H1 (cell line): ENCODE measurements at regions not wholly inside any gene's neighbourhood (a gene's known extent, or its start where the extent isn't known, plus 50 kb on each side); places are given as distances from the start of the nearest gene placed in this dataset.

ENCODE experiments used
- CTCF ChIA-PET: fragments of 300-600 bp; sonication (Branson Sonifier 250); formaldehyde crosslinking; loops from one replicate; lab custom pipeline; 2021; ENCODE audit not compliant: partially characterized antibody; lab: Charles Lee
- POLR2A ChIA-PET: fragments of 300-600 bp; sonication (Branson Sonifier 250); formaldehyde crosslinking; loops from one replicate; lab custom pipeline; 2021; ENCODE audit warnings: inconsistent platforms; ENCODE audit not compliant: partially characterized antibody; lab: Charles Lee
- DNase-seq, 2 experiments: peaks; one replicate each; pipeline versions ENCODE4 v3.0.0 to v3.0.0-alpha.2; 2010 to 2022; ENCODE audit warnings: low spot score in 2 of 2, low read depth in 1 of 2, mixed read lengths in 1 of 2
- FAIRE-seq: peaks from 2 replicates; lab custom pipeline; 2011; peaks lifted over from hg19 to GRCh38; lab: Jason Lieb, UNC
- H2AFZ ChIP-seq: 2 replicates; pipeline ENCODE4 v1.8.1; 2012; ENCODE audit warnings: low read length, inconsistent platforms
- H2AK5ac ChIP-seq: 2 replicates; pipeline ENCODE4 v1.6.1; 2013; ENCODE audit warnings: low read depth, low read length
- H2BK120ac ChIP-seq: replicated peaks from 2 replicates; pipeline ENCODE3; 2013; ENCODE audit warnings: low read depth, low read length, inconsistent platforms
- H2BK12ac ChIP-seq: 2 replicates; pipeline ENCODE4 v1.6.1; 2013; ENCODE audit warnings: low read depth, low read length
- H2BK15ac ChIP-seq: 2 replicates; pipeline ENCODE4 v1.6.1; 2013; ENCODE audit warnings: low read length
- H2BK20ac ChIP-seq: 2 replicates; pipeline ENCODE4 v1.6.1; 2013; ENCODE audit warnings: low read length
- H2BK5ac ChIP-seq: 2 replicates; pipeline ENCODE4 v1.6.1; 2013; ENCODE audit warnings: low read depth, low read length
- H3K14ac ChIP-seq: 2 replicates; pipeline ENCODE4 v1.6.1; 2013; ENCODE audit warnings: inconsistent platforms; ENCODE audit not compliant: insufficient read length
- H3K18ac ChIP-seq: 2 replicates; pipeline ENCODE4 v1.6.1; 2013; ENCODE audit warnings: low read length; ENCODE audit errors: extremely low read depth
- H3K23ac ChIP-seq: 2 replicates; pipeline ENCODE4 v1.6.1; 2013; ENCODE audit warnings: inconsistent platforms; ENCODE audit not compliant: insufficient read length
- H3K23me2 ChIP-seq: 2 replicates; pipeline ENCODE4 v1.6.1; 2013; ENCODE audit warnings: low read depth, low read length
- H3K27ac ChIP-seq: 2 replicates; pipeline ENCODE4 v1.6.1; 2011; ENCODE audit warnings: low read depth, low read length, inconsistent platforms
- H3K27me3 ChIP-seq, 4 experiments: replicated peaks in 1 of 4; 1 replicate in 1 of 4; 2 replicates in 3 of 4; pipeline versions ENCODE4 v1.6.1 to v1.8.1; 2011 to 2013; ENCODE audit warnings: low read length in 3 of 4, mild to moderate bottlenecking in 3 of 4, inconsistent platforms in 2 of 4, mixed read lengths in 2 of 4, moderate library complexity in 1 of 4; ENCODE audit not compliant: control insufficient read depth in 3 of 4, insufficient read depth in 3 of 4; ENCODE audit errors: extremely low read depth in 1 of 4
- H3K36me3 ChIP-seq, 4 experiments: 2 replicates each; pipeline versions ENCODE4 v1.6.1 to v1.8.1; 2011 to 2013; ENCODE audit warnings: mild to moderate bottlenecking in 4 of 4, low read length in 3 of 4, moderate library complexity in 2 of 4, control low read depth in 1 of 4, inconsistent platforms in 1 of 4; ENCODE audit not compliant: insufficient read depth in 4 of 4, control insufficient read depth in 2 of 4
- H3K4ac ChIP-seq: replicated peaks from 2 replicates; pipeline ENCODE3; 2013; ENCODE audit warnings: low read length, low read depth, mixed read lengths, inconsistent platforms; ENCODE audit not compliant: insufficient read length
- H3K4me1 ChIP-seq, 4 experiments: replicated peaks in 1 of 4; 1 replicate in 1 of 4; 2 replicates in 3 of 4; pipeline versions ENCODE4 v1.6.1 to v1.8.1; 2011 to 2013; ENCODE audit warnings: low read length in 3 of 4, inconsistent platforms in 2 of 4, mixed read lengths in 1 of 4; ENCODE audit not compliant: insufficient read depth in 4 of 4, control insufficient read depth in 3 of 4
- H3K4me2 ChIP-seq, 2 experiments: 2 replicates each; pipeline versions ENCODE4 v1.6.1 to v1.8.1; 2011 to 2013; ENCODE audit warnings: low read depth in 2 of 2, low read length in 2 of 2, control low read depth in 1 of 2, inconsistent platforms in 1 of 2, mild to moderate bottlenecking in 1 of 2; ENCODE audit not compliant: insufficient read depth in 1 of 2
- H3K4me3 ChIP-seq, 4 experiments: fragments of 200-600, 300-600 bp in 1 of 4; sonication (generic), shearing (Covaris generic), sonication (Bioruptor Twin) in 1 of 4; 2 replicates each; pipeline versions ENCODE4 v1.5.1 to v1.8.1; 2011 to 2016; ENCODE audit warnings: low read length in 4 of 4, low read depth in 3 of 4, control low read depth in 2 of 4, inconsistent platforms in 2 of 4, mild to moderate bottlenecking in 2 of 4, mixed read lengths in 1 of 4, moderate library complexity in 1 of 4; ENCODE audit not compliant: insufficient read depth in 2 of 4; ENCODE audit errors: extremely low read depth in 1 of 4
- H3K56ac ChIP-seq: replicated peaks from 2 replicates; pipeline ENCODE3; 2013; ENCODE audit warnings: low read depth, mild to moderate bottlenecking, mixed read lengths, low read length, inconsistent platforms; ENCODE audit not compliant: insufficient read length
- H3K79me1 ChIP-seq: 2 replicates; pipeline ENCODE4 v1.6.1; 2013; ENCODE audit warnings: low read depth, low read length, control low read depth
- H3K79me2 ChIP-seq, 2 experiments: 2 replicates each; pipeline versions ENCODE4 v1.6.1 to v1.8.1; 2012 to 2013; ENCODE audit warnings: low read length in 2 of 2, mild to moderate bottlenecking in 2 of 2, inconsistent platforms in 1 of 2; ENCODE audit not compliant: insufficient read depth in 2 of 2, control insufficient read depth in 1 of 2
- H3K9ac ChIP-seq, 4 experiments: replicated peaks in 1 of 4; 1 replicate in 1 of 4; 2 replicates in 3 of 4; pipeline versions ENCODE4 v1.6.1 to v1.8.1; 2011 to 2013; ENCODE audit warnings: low read depth in 3 of 4, low read length in 3 of 4, control low read depth in 2 of 4, mild to moderate bottlenecking in 2 of 4, moderate library complexity in 2 of 4, inconsistent platforms in 1 of 4; ENCODE audit errors: extremely low read depth in 1 of 4
- H3K9me3 ChIP-seq, 2 experiments: 2 replicates each; pipeline versions ENCODE4 v1.6.1 to v1.8.1; 2012 to 2013; ENCODE audit warnings: mild to moderate bottlenecking in 2 of 2, moderate library complexity in 2 of 2, control low read depth in 1 of 2, inconsistent platforms in 1 of 2, low read depth in 1 of 2, low read length in 1 of 2, mixed read lengths in 1 of 2; ENCODE audit not compliant: insufficient read depth in 2 of 2
- H4K20me1 ChIP-seq, 2 experiments: replicated peaks in 1 of 2; 2 replicates each; pipeline versions ENCODE3 to v1.8.1; 2011 to 2013; ENCODE audit warnings: inconsistent platforms in 2 of 2, low read length in 2 of 2, mild to moderate bottlenecking in 1 of 2; ENCODE audit not compliant: insufficient read depth in 2 of 2, control insufficient read depth in 1 of 2
- H4K5ac ChIP-seq: 2 replicates; pipeline ENCODE4 v1.6.1; 2013; ENCODE audit warnings: low read length, low read depth, mixed read lengths, inconsistent platforms; ENCODE audit not compliant: insufficient read length
- H4K8ac ChIP-seq: 2 replicates; pipeline ENCODE4 v1.8.0; 2013; ENCODE audit warnings: mild to moderate bottlenecking, moderate library complexity, low read length, inconsistent platforms; ENCODE audit not compliant: insufficient read depth; ENCODE audit errors: extremely low read depth
- H4K91ac ChIP-seq: replicated peaks from 2 replicates; pipeline ENCODE3; 2013; ENCODE audit warnings: low read length, mixed read lengths, inconsistent platforms; ENCODE audit not compliant: insufficient read length
- CBX8 ChIP-seq: fragments of 300-800, 300-1000 bp; sonication (generic); IDR thresholded peaks from 2 replicates; pipeline ENCODE4 v1.7.1; 2016; ENCODE audit warnings: low read depth, low read length, borderline replicate concordance
- EGR1 ChIP-seq: IDR thresholded peaks from 2 replicates; pipeline ENCODE4 v1.6.1; 2011; ENCODE audit warnings: low read depth, low read length, borderline replicate concordance
- FOSL1 ChIP-seq: IDR thresholded peaks from 2 replicates; pipeline ENCODE4 v1.6.1; 2011; ENCODE audit warnings: mild to moderate bottlenecking, low read depth, low read length, moderate library complexity; ENCODE audit not compliant: insufficient read depth
- KDM1A ChIP-seq: fragments of 200-600, 300-600 bp; sonication (generic); IDR thresholded peaks from 2 replicates; pipeline ENCODE4 v1.7.1; 2016; ENCODE audit warnings: mild to moderate bottlenecking, low read length, borderline replicate concordance
- MAFK ChIP-seq: IDR thresholded peaks from 2 replicates; pipeline ENCODE4 v1.6.1; 2012; ENCODE audit warnings: low read depth, mild to moderate bottlenecking, improper control_type of control experiment, low read length
- POU5F1 ChIP-seq: IDR thresholded peaks from 2 replicates; pipeline ENCODE4 v1.6.1; 2011; ENCODE audit warnings: low read depth, mild to moderate bottlenecking, low read length, moderate library complexity
- RNF2 ChIP-seq: fragments of 200-900, 300-1000 bp; sonication (generic); IDR thresholded peaks from 2 replicates; pipeline ENCODE4 v1.7.1; 2016; ENCODE audit warnings: borderline replicate concordance, low read depth, mild to moderate bottlenecking, antibody characterized with exemption, low read length; ENCODE audit not compliant: poor library complexity, severe bottlenecking; ENCODE audit errors: missing control alignments
- TAF7 ChIP-seq: optimal IDR thresholded peaks from 2 replicates; pipeline ENCODE3; 2011; ENCODE audit warnings: low read depth, mild to moderate bottlenecking, inconsistent platforms, low read length, moderate library complexity, borderline replicate concordance
- TBP ChIP-seq: IDR thresholded peaks from 2 replicates; pipeline ENCODE4 v1.6.1; 2011; ENCODE audit warnings: low read depth, low read length, improper control_type of control experiment
- TCF12 ChIP-seq: IDR thresholded peaks from 2 replicates; pipeline ENCODE4 v1.6.1; 2011; ENCODE audit warnings: low read depth, mild to moderate bottlenecking, low read length
- YY1 ChIP-seq: IDR thresholded peaks from 2 replicates; pipeline ENCODE4 v1.6.1; 2011; ENCODE audit warnings: low read depth, mild to moderate bottlenecking, low read length
- WGBS, 2 experiments: shearing (Covaris generic) in 1 of 2; methylation state at CpG; one replicate each; pipeline versions ENCODE4 v1.1.6 to v1.1.7; 2013 to 2015; ENCODE audit warnings: low lambda C conversion rate in 2 of 2, mixed read lengths in 2 of 2, inconsistent platforms in 1 of 2, low coverage in 1 of 2, missing lambda C conversion rate in 1 of 2; ENCODE audit not compliant: insufficient replicate concordance in 2 of 2, insufficient coverage in 1 of 2, insufficient read length in 1 of 2; ENCODE audit errors: extremely low coverage in 1 of 2, missing lambda C conversion rate in 1 of 2; 5-methylcytosine and 5-hydroxymethylcytosine counted together
- TF ChIP-seq, protein P1 (sequence below), 3 experiments: IDR thresholded peaks; 1 replicate in 2 of 3; 2 replicates in 1 of 3; pipeline versions ENCODE4 v1.5.1 to v1.6.1; 2011; ENCODE audit warnings: low read length in 3 of 3, mild to moderate bottlenecking in 3 of 3, inconsistent platforms in 2 of 3, low read depth in 1 of 3, moderate library complexity in 1 of 3; ENCODE audit not compliant: insufficient read depth in 1 of 3; ENCODE audit errors: control extremely low read depth in 1 of 3

DNA sequence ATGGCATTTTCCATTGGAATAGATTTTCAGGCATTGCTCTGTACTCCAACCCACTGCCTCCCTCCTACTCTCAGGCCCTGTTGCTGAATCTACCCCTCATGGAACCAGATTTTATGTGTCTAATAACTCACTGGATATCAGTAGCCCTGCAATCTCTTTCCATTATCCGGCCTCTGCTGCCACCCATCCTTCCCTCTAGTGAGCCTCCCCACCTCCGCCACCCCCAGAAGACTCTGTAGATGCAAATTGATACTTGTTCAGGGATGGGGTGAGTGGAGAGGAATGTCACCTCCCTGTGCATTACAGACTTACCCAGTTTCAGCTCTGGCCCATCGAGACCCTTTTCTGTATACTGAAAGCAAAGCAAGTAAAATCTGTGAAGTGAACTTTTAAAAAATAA lies 52.3 kb upstream of the PHYHIPL start:
- POLR2A ChIA-PET, result no interaction called here
- H3K18ac ChIP-seq, result no peak overlapping the region
- 88% methylated on average over 3 of the region's 3 CpGs; no CpG with 5 or more reads in 1 of the 2 experiments for WGBS, 2 experiments
- no peaks in the 10 kb centered on the region for H3K4me1 ChIP-seq
- H2BK12ac ChIP-seq, result no peak overlapping the region
- CTCF ChIA-PET, result interaction anchor here (0.5 to 0.9 kb wide), 2 partner anchors 454 to 596 kb away, joined by 3 read pairs; no protein-coding TSS in a partner anchor
- no peak overlapping the region for H2BK15ac ChIP-seq
- H4K20me1 ChIP-seq, result no peaks in the 10 kb centered on the region
- no peaks in the 10 kb centered on the region for H3K9me3 ChIP-seq
- H3K27me3 ChIP-seq, result peaks cover 0 to 1% (median 0%) of the 10 kb centered on the region in 4 experiments; a peak in 1 of 7 replicates
- no peak overlapping the region for H3K9ac ChIP-seq
- H2AFZ ChIP-seq, result no peak overlapping the region
- no peak overlapping the region for H3K4ac ChIP-seq
- H3K56ac ChIP-seq, result no peak overlapping the region
- no peaks in the 10 kb centered on the region for H3K79me1 ChIP-seq
- H3K79me2 ChIP-seq, result no peaks in the 10 kb centered on the region
- no peak overlapping the region for H3K27ac ChIP-seq
- H4K5ac ChIP-seq, result no peak overlapping the region
- FAIRE-seq, result no peak
- H3K23ac ChIP-seq, result no peak overlapping the region
- no peak overlapping the region for H2AK5ac ChIP-seq
- H3K4me2 ChIP-seq, result no peak overlapping the region
- H3K14ac ChIP-seq, result no peak overlapping the region
- DNase-seq, result no peak
- H4K8ac ChIP-seq, result no peak overlapping the region
- H4K91ac ChIP-seq, result no peak overlapping the region
- no peaks in the 10 kb centered on the region for H3K36me3 ChIP-seq
- H2BK5ac ChIP-seq, result no peak overlapping the region
- H3K23me2 ChIP-seq, result no peaks in the 10 kb centered on the region
- H3K4me3 ChIP-seq, result no peak overlapping the region
- H2BK20ac ChIP-seq, result no peak overlapping the region
- H2BK120ac ChIP-seq, result no peak overlapping the region
- TF ChIP-seq, protein P1, sequence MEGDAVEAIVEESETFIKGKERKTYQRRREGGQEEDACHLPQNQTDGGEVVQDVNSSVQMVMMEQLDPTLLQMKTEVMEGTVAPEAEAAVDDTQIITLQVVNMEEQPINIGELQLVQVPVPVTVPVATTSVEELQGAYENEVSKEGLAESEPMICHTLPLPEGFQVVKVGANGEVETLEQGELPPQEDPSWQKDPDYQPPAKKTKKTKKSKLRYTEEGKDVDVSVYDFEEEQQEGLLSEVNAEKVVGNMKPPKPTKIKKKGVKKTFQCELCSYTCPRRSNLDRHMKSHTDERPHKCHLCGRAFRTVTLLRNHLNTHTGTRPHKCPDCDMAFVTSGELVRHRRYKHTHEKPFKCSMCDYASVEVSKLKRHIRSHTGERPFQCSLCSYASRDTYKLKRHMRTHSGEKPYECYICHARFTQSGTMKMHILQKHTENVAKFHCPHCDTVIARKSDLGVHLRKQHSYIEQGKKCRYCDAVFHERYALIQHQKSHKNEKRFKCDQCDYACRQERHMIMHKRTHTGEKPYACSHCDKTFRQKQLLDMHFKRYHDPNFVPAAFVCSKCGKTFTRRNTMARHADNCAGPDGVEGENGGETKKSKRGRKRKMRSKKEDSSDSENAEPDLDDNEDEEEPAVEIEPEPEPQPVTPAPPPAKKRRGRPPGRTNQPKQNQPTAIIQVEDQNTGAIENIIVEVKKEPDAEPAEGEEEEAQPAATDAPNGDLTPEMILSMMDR (IDR thresholded peaks at IDR 0.05; ENCODE audit: control extremely low read depth in 1 of 3, insufficient read depth in 1 of 3, low read depth in 1 of 3, low read length in 3 of 3), result no peak
- TF ChIP-seq POU5F1 (no peak), CBX8 (no peak), TCF12 (no peak), TAF7 (no peak), EGR1 (no peak), FOSL1 (no peak), KDM1A (no peak), YY1 (no peak), MAFK (no peak), TBP (no peak), RNF2 (no peak)
